H1 (cell line): ENCODE measurements at regions not wholly inside any gene's neighbourhood (a gene's known extent, or its start where the extent isn't known, plus 50 kb on each side); places are given as distances from the start of the nearest gene placed in this dataset.

Source experiments
- CEBPB ChIP-seq: IDR thresholded peaks from 2 replicates; pipeline ENCODE4 v1.6.1; 2012; ENCODE audit warnings: low read depth, low read length
- EP300 ChIP-seq, 2 experiments: IDR thresholded peaks; 1 replicate in 1 of 2; 2 replicates in 1 of 2; pipeline ENCODE4 v1.6.1; 2011 to 2012; ENCODE audit warnings: low read depth in 2 of 2, low read length in 2 of 2, mild to moderate bottlenecking in 2 of 2, borderline replicate concordance in 1 of 2, inconsistent platforms in 1 of 2, moderate library complexity in 1 of 2
- EZH2 ChIP-seq: fragments of 200-600 bp; sonication (generic); IDR thresholded peaks from 2 replicates; pipeline ENCODE4 v1.7.1; 2012; ENCODE audit warnings: low read depth, mild to moderate bottlenecking, moderate library complexity, low read length, inconsistent platforms; ENCODE audit not compliant: severe bottlenecking
- HDAC2 ChIP-seq, 2 experiments: fragments of 300-600 bp in 1 of 2; sonication (generic) in 1 of 2; IDR thresholded peaks; 2 replicates each; pipeline ENCODE4 v1.6.1; 2011 to 2012; ENCODE audit warnings: low read depth in 2 of 2, low read length in 2 of 2, mild to moderate bottlenecking in 2 of 2, moderate library complexity in 2 of 2, borderline replicate concordance in 1 of 2, inconsistent platforms in 1 of 2
- SAP30 ChIP-seq: fragments of 300-600 bp; sonication (generic); IDR thresholded peaks from 2 replicates; pipeline ENCODE4 v1.7.1; 2012; ENCODE audit warnings: low read length, moderate library complexity, mild to moderate bottlenecking, inconsistent platforms; ENCODE audit not compliant: insufficient read depth, insufficient replicate concordance
- SP4 ChIP-seq: IDR thresholded peaks from 2 replicates; pipeline ENCODE4 v1.6.1; 2012; ENCODE audit warnings: low read length, inconsistent platforms
- TAF1 ChIP-seq: IDR thresholded peaks from 2 replicates; pipeline ENCODE4 v1.6.1; 2011; ENCODE audit warnings: mild to moderate bottlenecking, low read depth, low read length
- TCF12 ChIP-seq: IDR thresholded peaks from 2 replicates; pipeline ENCODE4 v1.6.1; 2011; ENCODE audit warnings: low read depth, mild to moderate bottlenecking, low read length
- YY1 ChIP-seq: IDR thresholded peaks from 2 replicates; pipeline ENCODE4 v1.6.1; 2011; ENCODE audit warnings: low read depth, mild to moderate bottlenecking, low read length
- TF ChIP-seq, protein P1 (sequence below), 3 experiments: IDR thresholded peaks; 1 replicate in 2 of 3; 2 replicates in 1 of 3; pipeline versions ENCODE4 v1.5.1 to v1.6.1; 2011; ENCODE audit warnings: low read length in 3 of 3, mild to moderate bottlenecking in 3 of 3, inconsistent platforms in 2 of 3, low read depth in 1 of 3, moderate library complexity in 1 of 3; ENCODE audit not compliant: insufficient read depth in 1 of 3; ENCODE audit errors: control extremely low read depth in 1 of 3
- TF ChIP-seq, protein P2 (sequence below): IDR thresholded peaks from 2 replicates; pipeline ENCODE4 v1.6.1; 2011; ENCODE audit warnings: low read depth, mild to moderate bottlenecking, low read length; ENCODE audit not compliant: insufficient read depth

DNA sequence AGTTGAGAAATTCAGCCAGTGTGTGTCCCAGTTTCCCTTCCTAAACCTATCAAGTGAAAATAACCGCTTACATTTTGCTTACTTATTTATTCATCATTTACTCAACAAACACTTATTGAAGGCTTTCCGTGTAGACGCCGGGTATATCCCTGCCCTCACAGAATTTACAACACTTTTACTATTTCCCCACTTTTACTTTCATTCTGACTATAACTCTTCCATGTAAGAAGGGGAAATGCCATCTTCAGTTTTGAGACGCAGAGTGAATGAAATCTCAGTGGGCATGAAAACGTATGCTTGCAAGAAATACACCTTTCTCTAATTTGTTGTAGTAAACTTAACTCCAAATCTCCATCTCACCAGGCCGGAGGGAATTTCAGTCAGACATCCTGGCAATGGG lies 251.0 kb upstream of the CHAC2 start:
- TF ChIP-seq EZH2 (no peak), SAP30 (no peak), TCF12 (no peak), SP4 (no peak), YY1 (no peak), TAF1 (no peak), HDAC2 (IDR thresholded peaks at IDR 0.05; ENCODE audit: borderline replicate concordance in 1 of 2, low read depth in 2 of 2, low read length in 2 of 2) (no peak), EP300 (IDR thresholded peaks at IDR 0.05; ENCODE audit: borderline replicate concordance in 1 of 2, low read depth in 2 of 2, low read length in 2 of 2) (no peak), CEBPB (no peak)
- TF ChIP-seq, protein P1, sequence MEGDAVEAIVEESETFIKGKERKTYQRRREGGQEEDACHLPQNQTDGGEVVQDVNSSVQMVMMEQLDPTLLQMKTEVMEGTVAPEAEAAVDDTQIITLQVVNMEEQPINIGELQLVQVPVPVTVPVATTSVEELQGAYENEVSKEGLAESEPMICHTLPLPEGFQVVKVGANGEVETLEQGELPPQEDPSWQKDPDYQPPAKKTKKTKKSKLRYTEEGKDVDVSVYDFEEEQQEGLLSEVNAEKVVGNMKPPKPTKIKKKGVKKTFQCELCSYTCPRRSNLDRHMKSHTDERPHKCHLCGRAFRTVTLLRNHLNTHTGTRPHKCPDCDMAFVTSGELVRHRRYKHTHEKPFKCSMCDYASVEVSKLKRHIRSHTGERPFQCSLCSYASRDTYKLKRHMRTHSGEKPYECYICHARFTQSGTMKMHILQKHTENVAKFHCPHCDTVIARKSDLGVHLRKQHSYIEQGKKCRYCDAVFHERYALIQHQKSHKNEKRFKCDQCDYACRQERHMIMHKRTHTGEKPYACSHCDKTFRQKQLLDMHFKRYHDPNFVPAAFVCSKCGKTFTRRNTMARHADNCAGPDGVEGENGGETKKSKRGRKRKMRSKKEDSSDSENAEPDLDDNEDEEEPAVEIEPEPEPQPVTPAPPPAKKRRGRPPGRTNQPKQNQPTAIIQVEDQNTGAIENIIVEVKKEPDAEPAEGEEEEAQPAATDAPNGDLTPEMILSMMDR (IDR thresholded peaks at IDR 0.05; ENCODE audit: control extremely low read depth in 1 of 3, insufficient read depth in 1 of 3, low read depth in 1 of 3, low read length in 3 of 3), result no peak
- TF ChIP-seq, protein P2, sequence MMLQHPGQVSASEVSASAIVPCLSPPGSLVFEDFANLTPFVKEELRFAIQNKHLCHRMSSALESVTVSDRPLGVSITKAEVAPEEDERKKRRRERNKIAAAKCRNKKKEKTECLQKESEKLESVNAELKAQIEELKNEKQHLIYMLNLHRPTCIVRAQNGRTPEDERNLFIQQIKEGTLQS, result no peak
